Glutamatergic neuron (in vitro differentiated cells): ENCODE measurements at regions not wholly inside any gene's neighbourhood (a gene's known extent, or its start where the extent isn't known, plus 50 kb on each side); places are given as distances from the start of the nearest gene placed in this dataset.

ENCODE experiments used
- DNase-seq: peaks from one replicate; pipeline ENCODE4 v3.0.0; 2022
- H3K27ac Mint-ChIP-seq: one replicate; pipeline ENCODE4 v1.8.0; 2020; ENCODE audit warnings: mild to moderate bottlenecking, mixed read lengths, inconsistent platforms; ENCODE audit not compliant: unreplicated experiment
- H3K27me3 Mint-ChIP-seq: one replicate; pipeline ENCODE4 v1.8.0; 2020; ENCODE audit warnings: mild to moderate bottlenecking, moderate library complexity, mixed read lengths, inconsistent platforms; ENCODE audit not compliant: unreplicated experiment
- H3K36me3 Mint-ChIP-seq: one replicate; pipeline ENCODE4 v1.8.0; 2020; ENCODE audit warnings: mild to moderate bottlenecking, mixed read lengths, inconsistent platforms; ENCODE audit not compliant: unreplicated experiment
- H3K4me1 Mint-ChIP-seq: one replicate; pipeline ENCODE4 v1.8.0; 2020; ENCODE audit warnings: mild to moderate bottlenecking, low read depth, mixed read lengths, inconsistent platforms; ENCODE audit not compliant: unreplicated experiment
- H3K4me3 Mint-ChIP-seq: one replicate; pipeline ENCODE4 v1.8.0; 2020; ENCODE audit warnings: mild to moderate bottlenecking, mixed read lengths, inconsistent platforms; ENCODE audit not compliant: unreplicated experiment
- H3K9me3 Mint-ChIP-seq: one replicate; pipeline ENCODE4 v1.8.0; 2020; ENCODE audit warnings: mild to moderate bottlenecking, moderate library complexity, mixed read lengths, inconsistent platforms; ENCODE audit not compliant: unreplicated experiment
- TF ChIP-seq, protein P1 (sequence below): fragments of 200-600 bp; sonication (generic); IDR thresholded peaks from one replicate; pipeline ENCODE4 v1.5.0; 2021; ENCODE audit not compliant: partially characterized antibody, unreplicated experiment

GRCh38 chr3:80492162-80492561 is 724.4 kb upstream of the ROBO1 start:
- DNase-seq: no peak
- no peaks in the 10 kb centered on the region for H3K36me3 Mint-ChIP-seq
- no peak overlapping the region for H3K4me3 Mint-ChIP-seq
- H3K4me1 Mint-ChIP-seq: no peaks in the 10 kb centered on the region
- H3K9me3 Mint-ChIP-seq: no peaks in the 10 kb centered on the region
- H3K27ac Mint-ChIP-seq: no peak overlapping the region
- TF ChIP-seq, protein P1, sequence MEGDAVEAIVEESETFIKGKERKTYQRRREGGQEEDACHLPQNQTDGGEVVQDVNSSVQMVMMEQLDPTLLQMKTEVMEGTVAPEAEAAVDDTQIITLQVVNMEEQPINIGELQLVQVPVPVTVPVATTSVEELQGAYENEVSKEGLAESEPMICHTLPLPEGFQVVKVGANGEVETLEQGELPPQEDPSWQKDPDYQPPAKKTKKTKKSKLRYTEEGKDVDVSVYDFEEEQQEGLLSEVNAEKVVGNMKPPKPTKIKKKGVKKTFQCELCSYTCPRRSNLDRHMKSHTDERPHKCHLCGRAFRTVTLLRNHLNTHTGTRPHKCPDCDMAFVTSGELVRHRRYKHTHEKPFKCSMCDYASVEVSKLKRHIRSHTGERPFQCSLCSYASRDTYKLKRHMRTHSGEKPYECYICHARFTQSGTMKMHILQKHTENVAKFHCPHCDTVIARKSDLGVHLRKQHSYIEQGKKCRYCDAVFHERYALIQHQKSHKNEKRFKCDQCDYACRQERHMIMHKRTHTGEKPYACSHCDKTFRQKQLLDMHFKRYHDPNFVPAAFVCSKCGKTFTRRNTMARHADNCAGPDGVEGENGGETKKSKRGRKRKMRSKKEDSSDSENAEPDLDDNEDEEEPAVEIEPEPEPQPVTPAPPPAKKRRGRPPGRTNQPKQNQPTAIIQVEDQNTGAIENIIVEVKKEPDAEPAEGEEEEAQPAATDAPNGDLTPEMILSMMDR: no peak
- H3K27me3 Mint-ChIP-seq: no peaks in the 10 kb centered on the region

- no peak overlapping the region for H3K4me3 Mint-ChIP-seq
- no peak overlapping the region for H3K27ac Mint-ChIP-seq
- TF ChIP-seq, protein P1: no peak
- no peaks in the 10 kb centered on the region for H3K36me3 Mint-ChIP-seq
- H3K4me1 Mint-ChIP-seq: no peaks in the 10 kb centered on the region
- H3K27me3 Mint-ChIP-seq: no peaks in the 10 kb centered on the region
- DNase-seq: no peak
- no peaks in the 10 kb centered on the region for H3K9me3 Mint-ChIP-seq
Measured at GRCh38 chr3:80472961-80473360, 705.2 kb upstream of the ROBO1 start.

- Mint-ChIP-seq H3K27me3 (no peaks in the 10 kb centered on the region), H3K9me3 (no peaks in the 10 kb centered on the region), H3K4me1 (no peaks in the 10 kb centered on the region), H3K36me3 (no peaks in the 10 kb centered on the region), H3K27ac (no peak overlapping the region), H3K4me3 (no peak overlapping the region)
- DNase-seq: no peak
- TF ChIP-seq, protein P1: no peak
Measured at GRCh38 chr3:80472459-80472858, 704.7 kb upstream of the ROBO1 start.

GRCh38 chr3:80470433-80470832 is 702.6 kb upstream of the ROBO1 start:
- Mint-ChIP-seq H3K9me3 (no peaks in the 10 kb centered on the region), H3K27me3 (no peaks in the 10 kb centered on the region), H3K4me1 (no peaks in the 10 kb centered on the region), H3K4me3 (no peak overlapping the region), H3K36me3 (no peaks in the 10 kb centered on the region), H3K27ac (no peak overlapping the region)
- TF ChIP-seq, protein P1: no peak
- no peak for DNase-seq

GRCh38 chr3:80465746-80466145 is 697.9 kb upstream of the ROBO1 start:
- DNase-seq: no peak
- H3K9me3 Mint-ChIP-seq: no peaks in the 10 kb centered on the region
- no peak overlapping the region for H3K27ac Mint-ChIP-seq
- H3K4me1 Mint-ChIP-seq: no peaks in the 10 kb centered on the region
- no peaks in the 10 kb centered on the region for H3K27me3 Mint-ChIP-seq
- TF ChIP-seq, protein P1: no peak
- H3K4me3 Mint-ChIP-seq: no peak overlapping the region
- no peaks in the 10 kb centered on the region for H3K36me3 Mint-ChIP-seq
